RWPE1 (cell line): ENCODE measurements at regions not wholly inside any gene's neighbourhood (a gene's known extent, or its start where the extent isn't known, plus 50 kb on each side); places are given as distances from the start of the nearest gene placed in this dataset.

Experiments
- CTCF ChIA-PET: fragments of 350-600 bp; sonication (Branson Sonifier 250); formaldehyde crosslinking; extraction: SDS; loops from one replicate; lab custom pipeline; 2021; lab: Yijun Ruan, JAX
- POLR2A ChIA-PET: fragments of 400-600 bp; formaldehyde crosslinking; extraction: SDS; loops from one replicate; lab custom pipeline; 2020; ENCODE audit warnings: antibody characterized with exemption; ENCODE audit not compliant: low non-redundant PET; lab: Yijun Ruan, JAX
- DNase-seq: peaks from one replicate; pipeline ENCODE4 v3.0.0; 2012; ENCODE audit warnings: low spot score
- H3K27ac ChIP-seq: fragments of 450-650 bp; 2 replicates; pipeline ENCODE4 v1.5.1; 2017
- TF ChIP-seq, protein P1 (sequence below): fragments of 450-650 bp; conservative IDR thresholded peaks from 2 replicates; pipeline ENCODE4 v1.5.1; 2017; ENCODE audit warnings: low read depth, mild to moderate bottlenecking

DNA sequence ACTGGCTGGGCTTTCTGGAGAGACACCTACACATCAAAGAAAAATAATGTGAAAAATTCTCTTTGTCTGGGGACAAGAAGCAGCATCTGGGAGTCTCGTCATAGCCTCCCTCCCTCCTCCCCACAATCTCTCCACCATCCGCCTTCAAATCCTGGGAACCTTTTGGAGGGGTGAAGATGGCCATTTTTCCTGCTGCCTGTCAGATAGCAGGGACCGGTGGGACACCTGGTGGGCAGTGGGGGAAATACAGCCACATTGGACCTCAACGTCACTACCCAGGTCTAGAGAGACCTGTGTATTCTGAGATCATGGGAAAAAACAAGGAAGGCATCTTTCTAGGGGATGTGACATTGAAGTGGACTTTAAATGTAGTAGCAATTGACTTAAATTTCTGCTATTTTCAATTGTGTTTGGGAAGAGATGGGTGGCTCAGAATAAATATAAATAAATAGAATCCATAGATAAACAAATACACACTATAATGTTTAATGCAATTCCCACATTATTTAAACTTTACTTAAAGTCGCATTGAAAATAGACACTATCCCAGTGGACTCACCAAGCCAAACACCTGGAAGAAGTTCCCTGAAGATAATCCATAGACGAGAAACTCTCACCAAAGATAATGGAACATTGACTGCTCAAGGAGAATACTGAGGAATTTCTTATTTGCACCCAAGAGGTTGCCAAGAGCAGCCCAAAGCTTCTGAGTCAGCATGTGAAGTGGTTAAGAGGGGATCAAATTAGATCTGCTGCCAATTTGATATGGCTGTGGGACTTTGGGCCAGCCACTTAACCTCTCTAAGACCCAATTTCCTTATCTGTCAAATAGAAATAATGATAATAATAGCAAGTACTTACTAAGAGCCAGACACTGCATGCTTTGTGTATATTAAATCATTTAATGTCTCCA is 147.6 kb upstream of the CAMK1G start:
- peak; percentile 93 for DNase-seq
- TF ChIP-seq, protein P1, sequence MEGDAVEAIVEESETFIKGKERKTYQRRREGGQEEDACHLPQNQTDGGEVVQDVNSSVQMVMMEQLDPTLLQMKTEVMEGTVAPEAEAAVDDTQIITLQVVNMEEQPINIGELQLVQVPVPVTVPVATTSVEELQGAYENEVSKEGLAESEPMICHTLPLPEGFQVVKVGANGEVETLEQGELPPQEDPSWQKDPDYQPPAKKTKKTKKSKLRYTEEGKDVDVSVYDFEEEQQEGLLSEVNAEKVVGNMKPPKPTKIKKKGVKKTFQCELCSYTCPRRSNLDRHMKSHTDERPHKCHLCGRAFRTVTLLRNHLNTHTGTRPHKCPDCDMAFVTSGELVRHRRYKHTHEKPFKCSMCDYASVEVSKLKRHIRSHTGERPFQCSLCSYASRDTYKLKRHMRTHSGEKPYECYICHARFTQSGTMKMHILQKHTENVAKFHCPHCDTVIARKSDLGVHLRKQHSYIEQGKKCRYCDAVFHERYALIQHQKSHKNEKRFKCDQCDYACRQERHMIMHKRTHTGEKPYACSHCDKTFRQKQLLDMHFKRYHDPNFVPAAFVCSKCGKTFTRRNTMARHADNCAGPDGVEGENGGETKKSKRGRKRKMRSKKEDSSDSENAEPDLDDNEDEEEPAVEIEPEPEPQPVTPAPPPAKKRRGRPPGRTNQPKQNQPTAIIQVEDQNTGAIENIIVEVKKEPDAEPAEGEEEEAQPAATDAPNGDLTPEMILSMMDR, result peak; percentile 92
- POLR2A ChIA-PET, result no interaction called here
- H3K27ac ChIP-seq, result peak overlapping the region; percentile 100
- CTCF ChIA-PET, result interaction anchor here (0.5 to 3.0 kb wide), 14 partner anchors 9 to 236 kb away, joined by 3 to 15 read pairs (median 3); no protein-coding TSS in a partner anchor

DNA sequence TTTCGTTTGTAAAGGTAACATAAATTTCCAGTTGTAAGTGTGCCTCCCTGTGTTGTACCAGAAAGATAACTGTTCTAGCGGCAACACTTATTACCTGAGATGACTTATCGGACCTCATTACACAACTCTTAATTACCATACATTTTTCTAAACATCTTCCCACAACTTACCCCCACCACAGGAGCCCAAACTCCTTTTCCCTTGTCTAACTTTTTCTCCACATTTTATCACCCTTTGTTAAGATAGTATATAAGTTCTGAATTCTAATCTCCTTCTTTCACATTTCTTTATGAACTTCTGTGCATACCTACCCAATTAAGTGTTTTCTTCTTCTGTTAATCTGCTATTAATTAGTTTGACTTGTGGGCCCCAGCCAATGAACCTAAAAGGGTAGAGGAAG is 143.7 kb upstream of the CAMK1G start:
- DNase-seq, result no peak
- TF ChIP-seq, protein P1, result no peak
- ChIA-PET CTCF (no interaction called here), POLR2A (no interaction called here)
- no peak overlapping the region for H3K27ac ChIP-seq

DNA sequence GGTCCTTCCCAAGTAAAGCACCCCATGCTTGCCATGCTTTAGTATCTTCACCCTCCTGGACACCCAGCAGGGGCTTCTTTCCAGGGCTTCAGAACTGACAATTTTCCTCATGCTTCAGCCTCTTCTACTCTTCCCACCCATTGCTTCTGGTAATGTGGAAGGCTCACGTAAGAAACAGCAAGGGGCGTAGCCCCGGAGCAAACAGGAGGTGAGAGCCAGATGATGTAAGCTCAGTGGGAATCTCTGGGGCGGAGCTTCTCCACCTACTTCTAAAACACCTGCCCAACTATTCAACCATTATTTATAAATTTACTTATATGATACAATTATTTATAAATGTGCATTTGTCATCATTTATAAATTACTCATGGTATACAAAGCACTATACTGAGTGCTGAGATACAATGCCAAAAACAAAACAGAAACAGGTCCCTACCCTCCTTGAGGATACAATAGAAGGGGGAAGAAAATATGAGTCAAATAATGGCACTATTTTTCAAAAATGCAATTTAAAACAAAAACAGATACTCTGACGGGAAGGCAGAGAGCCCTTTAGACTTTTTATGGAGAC is 140.1 kb upstream of the CAMK1G start:
- DNase-seq, result no peak
- TF ChIP-seq, protein P1, result no peak
- ChIA-PET POLR2A (no interaction called here), CTCF (no interaction called here)
- no peak overlapping the region for H3K27ac ChIP-seq

DNA sequence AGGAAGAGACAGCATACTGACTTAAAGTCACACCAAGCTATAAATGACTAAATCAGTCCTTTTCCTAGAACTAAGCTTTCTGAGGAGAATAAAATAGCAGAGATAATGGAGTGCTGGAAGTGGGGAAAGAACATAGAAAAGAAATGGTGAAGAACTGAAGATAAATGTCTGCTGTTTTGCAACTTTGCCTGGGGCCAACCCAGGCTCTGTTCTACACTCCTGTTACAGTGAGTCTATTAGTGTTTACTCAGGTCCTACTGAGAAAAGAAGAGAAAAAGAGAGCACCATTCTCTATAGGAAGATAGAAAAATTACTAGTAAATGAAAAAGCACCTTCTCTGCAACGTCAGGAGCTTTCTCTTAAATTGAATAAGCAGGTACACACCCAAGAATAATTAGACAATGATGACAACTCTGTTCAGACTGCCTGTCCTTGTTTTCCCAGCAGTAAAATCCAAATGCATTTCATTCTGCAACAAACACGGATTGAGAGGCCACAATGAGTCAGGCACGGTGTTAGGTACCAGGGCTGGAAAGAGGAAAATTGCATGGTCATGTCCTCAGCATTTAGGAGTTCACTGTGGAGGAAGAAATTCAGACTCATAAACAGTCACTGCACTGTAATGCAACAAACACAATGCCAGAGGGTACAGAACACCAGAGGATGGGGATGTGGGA is 139.4 kb upstream of the CAMK1G start:
- H3K27ac ChIP-seq, result no peak overlapping the region
- CTCF ChIA-PET, result no interaction called here
- TF ChIP-seq, protein P1, result no peak
- POLR2A ChIA-PET, result no interaction called here
- DNase-seq, result no peak

DNA sequence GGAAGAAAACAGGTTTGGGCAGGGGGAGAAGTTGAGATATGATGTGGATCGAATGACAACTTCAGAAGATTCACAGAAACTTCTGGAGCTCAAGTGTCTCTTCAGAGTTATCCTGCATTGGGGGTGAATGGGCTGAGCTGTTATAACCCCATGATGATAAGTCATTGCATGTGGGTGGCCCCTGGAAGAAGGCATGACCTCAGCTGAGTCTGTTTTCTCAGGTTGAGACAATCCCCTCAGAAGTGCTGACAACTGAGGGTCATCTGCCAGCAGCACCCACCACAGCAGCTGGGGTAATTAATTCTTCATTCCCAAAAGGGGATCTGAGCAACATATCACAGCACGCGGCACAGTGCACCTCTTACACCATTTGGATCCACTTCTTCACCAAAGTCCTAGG is 138.6 kb upstream of the CAMK1G start:
- DNase-seq, result no peak
- no peak overlapping the region for H3K27ac ChIP-seq
- TF ChIP-seq, protein P1, result no peak
- ChIA-PET POLR2A (no interaction called here), CTCF (no interaction called here)

DNA sequence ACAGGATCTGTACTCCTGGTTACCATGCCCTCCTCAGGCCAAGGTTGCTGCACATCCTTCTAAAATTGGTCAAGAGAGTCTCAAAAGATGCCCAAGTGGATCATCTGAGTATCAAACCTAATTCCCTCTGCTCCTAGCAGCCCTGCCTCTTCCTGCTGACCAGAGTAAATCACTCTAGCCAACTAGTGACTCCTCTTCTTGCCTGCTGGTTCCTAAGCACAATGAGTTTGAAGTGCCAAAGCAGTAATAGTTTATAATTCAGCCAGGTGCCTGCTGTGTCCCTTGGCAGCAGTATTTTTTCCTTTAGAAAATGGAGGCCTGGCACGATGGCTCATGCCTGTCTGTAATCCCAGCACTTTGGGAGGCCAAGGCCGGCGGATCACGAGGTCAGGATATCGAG is 137.9 kb upstream of the CAMK1G start:
- ChIA-PET POLR2A (no interaction called here), CTCF (no interaction called here)
- no peak overlapping the region for H3K27ac ChIP-seq
- TF ChIP-seq, protein P1, result no peak
- no peak for DNase-seq
